GM18505 (cell line): ENCODE measurements at regions not wholly inside any gene's neighbourhood (a gene's known extent, or its start where the extent isn't known, plus 50 kb on each side); places are given as distances from the start of the nearest gene placed in this dataset.
"Not testable (repeated sequence)": the region's sequence is repeated elsewhere in the genome, so short reads cannot be mapped to it uniquely, and the experiment has no call there.

ENCODE experiments used
- ATAC-seq: cut with Tn5 transposase; IDR thresholded peaks from one replicate; pipeline ENCODE4 v1.9.1; 2021; ENCODE audit not compliant: unreplicated experiment
- POLR2A ChIP-seq: IDR thresholded peaks from 4 replicates; pipeline ENCODE4 v1.6.1; 2011; ENCODE audit warnings: borderline replicate concordance; ENCODE audit not compliant: insufficient read depth, insufficient read length; ENCODE audit errors: extremely low read depth

- TF ChIP-seq POLR2A = no peak
- ATAC-seq = no peak
Measured at GRCh38 chr15:95196176-95196915, 965.0 kb downstream of the MCTP2 start.

- no peak for ATAC-seq
- TF ChIP-seq POLR2A = no peak
Measured at GRCh38 chr15:95202569-95203349, 971.4 kb downstream of the MCTP2 start.

DNA sequence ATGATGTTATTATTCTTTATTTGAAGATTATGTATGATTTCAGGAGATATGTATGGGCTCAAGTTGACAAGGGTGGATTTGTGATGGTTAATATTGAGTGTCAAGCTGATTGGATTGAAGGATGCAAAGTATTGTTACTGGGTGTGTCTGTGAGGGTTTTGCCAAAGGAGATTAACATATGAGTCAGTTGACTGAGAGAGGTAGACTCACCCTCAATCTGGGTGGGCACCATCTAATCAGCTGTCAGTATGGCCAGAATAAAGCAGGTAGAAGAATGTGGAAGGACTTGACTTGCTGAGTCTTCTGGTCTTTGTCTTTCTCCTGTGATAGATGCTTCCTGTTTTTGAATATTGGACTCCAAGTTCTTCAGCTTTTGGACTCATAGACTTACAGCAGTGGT, 973.7 kb downstream of the MCTP2 start:
- no peak for TF ChIP-seq POLR2A
- no peak for ATAC-seq

GRCh38 chr15:95205830-95206229, 974.5 kb downstream of the MCTP2 start:
- not testable (repeated sequence) for ATAC-seq

DNA sequence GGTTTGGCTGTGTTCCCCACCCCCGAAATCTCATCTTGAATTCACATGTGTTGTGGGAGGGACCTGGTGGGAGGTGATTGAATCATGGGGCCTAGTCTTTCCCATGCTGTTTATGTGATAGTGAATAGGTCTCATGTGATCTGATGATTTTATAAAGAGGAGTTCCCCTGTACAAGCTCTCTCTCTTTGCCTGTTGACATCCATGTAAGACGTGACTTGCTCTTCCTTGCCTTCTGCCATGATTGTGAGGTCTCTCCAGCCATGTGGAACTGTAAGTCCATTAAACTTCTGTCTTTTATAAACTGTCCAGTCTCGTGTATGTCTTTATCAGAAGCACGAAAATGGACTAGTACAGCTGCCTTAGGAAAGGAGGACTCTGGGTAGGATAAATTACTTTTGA, 976.7 kb downstream of the MCTP2 start:
- no peak for ATAC-seq
- TF ChIP-seq POLR2A = no peak

DNA sequence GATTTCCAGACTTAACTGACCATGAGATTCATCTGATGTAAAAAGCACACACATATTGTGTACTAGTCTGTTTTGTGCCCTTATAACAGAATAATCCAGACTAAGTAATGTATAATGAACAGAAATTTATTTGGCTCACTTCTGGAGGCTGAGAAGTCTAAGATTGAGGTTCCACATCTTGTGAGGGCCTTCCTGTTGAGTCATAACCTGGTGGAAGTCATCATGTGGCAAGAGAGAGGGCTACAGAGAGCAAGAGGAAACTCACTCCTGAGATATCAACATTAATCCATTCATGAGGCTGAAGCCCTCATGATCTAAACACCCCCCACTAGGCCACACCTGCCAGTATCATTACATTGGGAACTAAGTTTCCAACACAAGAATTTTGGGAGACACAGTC, 977.6 kb downstream of the MCTP2 start:
- ATAC-seq = no peak
- no peak for TF ChIP-seq POLR2A

DNA sequence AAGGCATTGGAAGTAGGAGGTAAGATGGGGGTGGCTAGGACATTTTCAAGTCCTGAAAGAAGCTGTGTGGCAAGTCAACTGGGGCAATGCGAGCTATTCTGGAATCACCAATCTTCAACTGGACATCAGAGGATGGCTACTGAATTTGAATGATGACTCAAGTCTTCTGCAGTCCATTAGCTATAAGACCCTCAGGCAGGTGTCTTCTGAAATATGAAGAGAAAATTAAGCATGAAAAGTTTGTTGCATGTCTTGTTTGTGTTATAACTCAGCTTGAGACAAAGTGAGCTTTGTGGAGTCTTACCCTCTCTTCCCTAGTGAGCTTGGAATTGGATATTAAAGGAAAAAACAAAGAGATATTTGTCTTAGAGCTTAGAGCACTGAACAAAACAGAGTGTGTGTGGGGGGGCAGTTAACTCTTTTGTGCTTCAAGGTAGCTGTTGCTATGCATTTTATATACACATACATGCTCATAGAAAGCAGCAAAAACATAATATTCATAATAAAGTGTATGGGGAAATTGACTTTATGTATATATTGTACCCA, 979.1 kb downstream of the MCTP2 start:
- ATAC-seq = no peak
- TF ChIP-seq POLR2A = no peak

DNA sequence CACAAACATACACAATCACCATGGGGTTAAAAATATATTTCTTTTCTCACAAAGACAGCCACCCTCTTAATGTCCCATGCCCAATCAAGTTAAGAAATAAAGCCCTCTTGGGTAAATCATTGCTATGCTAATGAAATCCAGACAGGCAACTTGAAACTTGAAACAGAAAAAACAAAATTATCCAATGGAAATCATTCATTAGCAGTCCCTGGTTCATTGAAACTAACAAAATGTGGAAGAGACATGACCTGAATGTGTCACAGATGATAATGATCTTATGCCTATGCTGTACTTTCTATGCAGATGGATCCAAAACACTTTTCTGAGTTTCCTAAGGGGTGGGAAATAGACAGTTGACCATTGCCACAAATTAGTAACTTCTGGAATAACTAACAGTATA, 983.7 kb downstream of the MCTP2 start:
- no peak for TF ChIP-seq POLR2A
- no peak for ATAC-seq

DNA sequence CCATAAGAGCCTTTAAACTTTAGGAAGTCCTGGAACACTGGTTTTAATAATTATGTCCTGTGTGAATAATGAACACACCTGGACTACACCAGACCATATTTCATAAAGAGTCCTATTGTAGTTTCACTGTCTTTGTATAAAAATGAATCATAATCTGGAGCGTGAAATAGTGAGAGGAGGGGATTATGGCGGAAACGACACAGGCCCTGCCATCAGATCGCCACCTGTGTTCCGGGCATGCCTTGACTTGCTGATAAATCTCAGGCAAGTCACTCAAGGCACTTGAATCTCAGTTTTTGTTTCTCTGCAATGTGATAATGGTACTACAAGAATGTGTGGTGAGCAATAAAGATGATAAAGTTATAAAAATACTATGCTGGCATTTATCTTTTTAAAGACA, 995.5 kb downstream of the MCTP2 start:
- no peak for ATAC-seq
- no peak for TF ChIP-seq POLR2A

GRCh38 chr15:95227235-95227634, 995.9 kb downstream of the MCTP2 start:
- ATAC-seq = no peak
- TF ChIP-seq POLR2A = no peak

DNA sequence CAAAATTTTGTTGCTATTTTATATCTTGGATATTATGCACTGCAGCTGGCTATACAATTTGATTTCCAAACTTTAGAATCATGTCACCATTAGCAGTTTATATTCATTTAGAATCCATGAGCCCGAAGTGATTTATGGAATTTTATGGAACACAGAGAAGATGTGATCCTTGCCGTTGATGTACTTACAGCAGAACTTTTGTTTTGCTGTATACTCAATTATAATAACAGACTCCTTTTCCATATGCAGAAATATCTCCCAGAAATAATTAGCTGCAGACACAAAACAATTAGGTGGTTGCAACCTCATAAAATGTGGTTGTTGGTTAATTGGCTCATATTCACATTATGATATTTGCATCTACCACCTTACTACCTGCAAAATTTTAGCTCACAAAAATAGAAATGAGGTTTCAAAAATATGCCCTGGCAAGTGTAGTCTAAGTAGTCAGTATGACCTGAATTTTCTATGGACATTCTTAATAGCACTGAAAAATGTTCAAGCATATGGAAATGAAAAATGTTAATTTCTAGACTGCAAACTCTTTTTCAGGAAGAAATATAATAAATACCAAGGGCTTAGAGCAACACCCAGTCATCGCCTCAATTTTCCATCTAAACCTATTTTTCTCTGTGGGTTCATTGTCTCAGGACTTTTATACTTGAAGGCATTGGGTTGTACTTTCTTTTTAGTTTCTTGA, 997.6 kb downstream of the MCTP2 start:
- TF ChIP-seq POLR2A = no peak
- no peak for ATAC-seq

DNA sequence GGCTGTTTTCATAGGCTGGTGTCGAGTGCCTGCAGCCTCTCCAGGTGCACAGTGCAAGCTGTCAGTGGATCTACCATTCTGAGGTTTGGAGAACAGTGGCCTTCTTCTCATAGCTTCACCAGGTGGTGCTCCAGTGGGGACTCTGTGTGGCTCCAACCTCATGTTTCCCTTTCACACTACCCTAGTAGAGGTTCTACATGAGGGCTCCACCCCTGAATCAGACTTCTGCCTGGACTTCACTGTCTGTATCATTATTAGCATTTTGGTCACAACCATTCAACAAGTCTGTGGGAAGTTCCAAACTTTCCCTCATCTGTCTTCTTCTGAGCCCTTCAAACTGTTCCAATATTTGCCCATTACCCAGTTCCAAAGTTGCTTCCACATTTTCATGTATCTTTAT, 1003.7 kb downstream of the MCTP2 start:
- TF ChIP-seq POLR2A = no peak
- no peak for ATAC-seq
